GM21423 (cell line): ENCODE measurements at regions not wholly inside any gene's neighbourhood (a gene's known extent, or its start where the extent isn't known, plus 50 kb on each side); places are given as distances from the start of the nearest gene placed in this dataset.
A peak's percentile ranks its signal among the peaks of the same experiment; 100 is the strongest.

Experiments
- ATAC-seq: cut with Tn5 transposase; IDR thresholded peaks from one replicate; pipeline ENCODE4 v1.9.1; 2021; ENCODE audit warnings: mild to moderate bottlenecking, moderate library complexity; ENCODE audit not compliant: unreplicated experiment

DNA sequence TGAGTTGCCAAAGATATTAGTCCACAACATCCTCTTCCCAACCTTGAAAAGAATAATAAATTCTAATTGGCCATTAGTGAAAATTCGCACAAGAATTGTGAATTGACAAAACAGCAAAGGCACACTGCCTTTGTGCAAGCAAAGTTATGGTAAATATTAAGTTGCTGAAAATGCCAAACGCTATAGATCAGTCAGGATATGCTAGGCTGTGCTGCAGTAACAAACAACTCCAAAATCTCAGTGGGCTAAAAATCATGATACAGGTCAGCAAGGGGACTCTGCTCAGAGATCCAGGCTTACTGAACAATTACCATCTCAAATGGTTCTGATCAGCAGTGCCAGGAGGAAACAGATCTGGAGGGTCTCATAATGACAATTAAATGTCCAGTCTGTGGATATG is 238.0 kb upstream of the IGF1R start:
- no peak for ATAC-seq

DNA sequence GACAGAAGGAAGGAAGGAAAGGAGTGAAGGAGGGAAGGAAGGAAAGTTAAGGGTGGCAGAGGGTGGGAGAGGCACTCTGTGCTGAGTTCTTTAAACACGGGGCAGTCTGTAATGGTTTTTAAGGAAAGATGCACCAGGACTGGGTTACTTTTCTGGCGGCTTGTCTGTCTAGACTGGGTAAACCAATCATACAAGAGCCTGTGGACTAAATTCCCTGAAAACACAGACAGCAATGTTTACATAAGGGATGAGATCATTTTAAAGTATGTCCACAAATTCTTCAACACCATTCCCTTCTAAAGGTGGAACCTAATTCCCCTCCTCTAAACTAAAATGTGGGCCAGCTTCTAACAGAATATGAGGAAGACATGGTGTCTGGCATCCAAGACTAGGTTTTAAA is 235.5 kb upstream of the IGF1R start:
- no peak for ATAC-seq

DNA sequence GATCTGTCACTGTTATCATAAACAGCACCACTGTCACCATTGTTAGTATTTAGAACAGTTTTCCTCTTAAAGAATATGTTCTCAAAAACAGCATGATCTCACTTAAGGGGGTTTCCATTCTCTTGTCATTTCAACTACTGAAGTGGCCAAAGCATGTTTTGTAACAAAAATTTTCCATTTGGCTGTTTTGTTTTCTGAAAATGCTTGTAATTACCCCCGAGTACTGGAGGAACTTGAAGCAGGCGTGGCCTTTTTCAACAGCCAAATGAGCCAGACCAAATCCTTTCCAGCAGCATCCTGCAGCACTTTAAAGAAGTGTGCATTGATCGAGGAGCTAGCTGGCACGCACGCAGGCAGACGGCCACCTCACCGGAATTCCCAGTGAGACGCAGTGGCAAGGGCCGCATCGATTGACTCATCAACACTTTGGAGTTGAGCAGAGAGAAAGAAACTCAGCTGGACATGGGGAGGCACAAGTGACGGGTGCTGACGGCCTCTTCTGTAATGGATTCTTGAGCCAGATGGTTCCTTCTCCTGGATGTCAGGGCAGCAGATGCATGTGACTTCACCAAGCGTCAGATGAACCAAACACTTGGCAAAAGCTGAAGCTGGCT is 234.3 kb upstream of the IGF1R start:
- ATAC-seq, result no peak

DNA sequence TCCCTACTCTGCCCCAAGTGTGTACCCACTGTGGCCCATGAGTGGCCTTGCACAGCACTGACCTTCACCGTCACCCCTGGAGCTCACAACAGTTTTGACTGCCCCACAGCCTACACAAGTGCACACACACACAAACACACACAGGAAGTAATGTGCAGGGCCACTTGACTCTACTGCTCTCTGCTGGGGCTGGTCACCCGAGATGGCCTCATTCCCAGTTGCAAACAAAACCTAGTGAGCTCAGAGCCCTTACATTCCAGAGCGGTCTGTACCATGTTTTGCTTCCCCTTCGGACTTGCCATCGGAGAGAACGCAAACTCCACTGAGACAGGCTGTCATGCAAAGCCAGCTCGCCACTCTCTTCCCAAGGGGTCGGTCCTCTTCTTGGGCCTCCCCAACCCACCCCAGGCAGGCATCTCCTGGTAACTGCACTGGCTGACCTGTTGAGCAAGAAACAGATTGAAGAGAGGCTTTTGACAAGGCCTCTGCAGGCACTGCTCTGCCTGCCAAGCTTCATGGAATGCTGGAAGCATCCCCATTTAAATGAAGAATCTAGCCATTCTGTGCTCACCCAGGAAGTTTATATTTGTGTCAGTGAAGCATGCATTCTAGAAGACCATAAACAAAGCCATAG is 232.0 kb upstream of the IGF1R start:
- no peak for ATAC-seq

DNA sequence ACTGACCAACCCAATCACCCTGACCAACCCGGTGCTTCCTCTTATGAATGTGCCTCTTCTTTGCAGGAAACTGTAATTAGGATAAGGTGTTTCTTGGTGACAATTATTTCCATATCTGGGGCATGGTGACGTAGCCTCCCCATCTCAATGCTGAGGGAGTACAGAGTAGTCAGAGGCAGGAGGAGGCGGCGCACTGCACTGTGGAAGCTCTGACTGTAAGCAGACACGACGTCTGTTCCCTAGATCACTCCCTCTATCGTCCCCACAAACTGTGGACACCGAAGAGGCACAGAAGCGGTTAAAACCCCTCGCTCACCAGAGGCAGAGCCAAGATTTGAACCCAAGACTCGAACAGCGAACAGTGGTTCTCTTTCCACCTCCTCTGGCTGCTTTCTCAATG is 231.0 kb upstream of the IGF1R start:
- ATAC-seq, result no peak

DNA sequence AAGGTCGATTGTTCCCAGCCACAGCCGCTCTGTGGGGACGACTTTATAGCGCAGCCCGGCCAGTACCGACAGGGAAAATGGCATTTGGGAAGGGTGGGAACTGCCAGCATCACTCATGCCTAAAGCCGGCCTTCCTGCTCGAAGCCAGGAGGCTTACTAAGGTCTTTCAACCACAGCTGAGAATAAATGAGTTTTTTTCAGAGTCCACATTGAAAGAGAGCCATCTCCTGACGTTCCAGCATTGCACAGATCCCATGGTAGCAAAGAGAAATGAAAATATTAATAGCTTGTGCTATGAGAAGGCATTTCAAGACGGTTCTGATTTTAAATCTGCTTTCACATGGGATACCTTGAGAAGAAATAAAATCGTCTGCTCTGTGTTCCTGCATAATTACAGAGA is 230.2 kb upstream of the IGF1R start:
- ATAC-seq, result no peak

DNA sequence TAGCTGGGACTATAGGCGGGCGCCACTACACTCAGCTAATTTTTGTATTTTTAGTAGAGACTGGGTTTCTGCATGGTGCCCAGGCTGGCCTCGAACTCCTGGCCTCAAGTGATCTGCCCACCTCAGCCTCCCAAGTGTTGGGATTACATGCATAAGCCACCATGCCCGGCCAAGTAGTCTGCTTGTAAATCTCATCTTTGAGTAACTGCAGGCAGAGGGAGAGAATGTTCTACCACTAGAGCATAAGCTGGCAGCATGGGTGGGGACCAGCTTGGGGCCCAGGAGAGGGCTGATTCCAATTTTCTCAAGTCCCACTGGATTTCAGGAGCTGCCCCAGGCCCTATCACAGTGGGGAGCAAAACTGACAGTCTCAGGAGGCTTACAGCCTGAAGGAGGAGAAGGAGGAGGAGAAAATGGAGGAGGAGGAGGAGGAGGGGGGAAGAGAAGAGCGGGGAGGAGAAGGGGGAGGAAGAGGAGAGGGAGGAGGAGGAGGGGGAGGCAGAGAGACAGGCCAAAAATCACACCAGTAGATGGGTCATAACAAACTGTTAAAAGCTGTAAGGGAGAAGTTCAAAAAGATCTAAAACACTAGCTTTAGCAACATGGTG is 229.1 kb upstream of the IGF1R start:
- ATAC-seq, result no peak

DNA sequence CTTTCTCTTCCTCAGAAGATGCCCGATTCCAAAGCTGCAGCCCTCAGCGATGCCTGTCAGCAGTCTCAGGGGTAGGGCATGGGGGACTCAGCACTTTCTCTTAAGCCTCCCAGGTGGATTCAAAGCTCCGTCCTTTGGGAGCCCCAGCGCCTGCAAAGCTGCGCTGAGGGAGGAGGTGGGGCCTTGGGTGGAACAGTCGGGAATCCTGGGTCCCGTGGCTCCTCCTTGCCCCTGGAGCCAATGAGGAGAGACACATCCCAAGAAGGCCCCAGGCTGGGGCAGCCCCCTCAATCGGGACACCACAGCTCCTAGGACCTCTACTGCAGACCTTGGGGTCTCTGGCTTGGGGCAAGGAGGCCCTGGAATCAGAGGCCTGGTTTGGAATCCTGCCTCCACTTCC is 227.5 kb upstream of the IGF1R start:
- ATAC-seq, result no peak

DNA sequence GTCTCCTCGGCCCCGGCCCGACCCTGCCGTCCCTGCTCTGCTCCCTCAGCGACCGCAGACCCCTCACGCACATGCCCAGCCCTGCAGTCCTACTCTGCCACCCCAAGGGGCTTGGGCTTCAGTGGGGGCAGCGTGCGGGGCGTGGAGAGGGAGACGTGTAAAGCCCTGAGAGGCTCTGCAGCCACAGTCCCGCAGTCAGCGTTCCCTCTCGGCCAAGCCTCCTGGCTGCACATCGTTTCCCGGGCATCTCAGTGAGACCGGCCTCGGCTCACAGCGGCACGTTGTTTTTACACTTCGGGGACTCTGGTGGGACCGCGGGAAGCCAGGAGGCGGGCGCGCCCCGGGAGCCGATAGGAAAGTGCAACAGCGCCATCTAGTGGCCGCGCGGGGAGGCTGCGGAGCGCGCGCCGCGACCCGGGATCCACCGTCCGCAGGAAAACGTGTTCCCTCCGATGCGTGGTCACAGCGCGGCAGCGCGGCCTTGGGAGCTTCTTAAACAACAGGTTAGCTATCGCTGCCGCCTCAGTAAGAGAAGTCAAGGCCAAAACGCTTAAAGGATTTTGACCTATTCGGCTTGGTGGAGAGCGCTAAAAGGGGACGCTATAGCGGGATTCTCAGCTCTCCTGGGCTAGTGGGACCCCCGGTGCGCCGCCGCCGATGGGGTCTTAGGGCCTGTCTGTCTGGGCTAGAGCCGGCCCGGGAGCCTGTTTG is 226.8 kb upstream of the IGF1R start:
- ATAC-seq, result peak; percentile 83

DNA sequence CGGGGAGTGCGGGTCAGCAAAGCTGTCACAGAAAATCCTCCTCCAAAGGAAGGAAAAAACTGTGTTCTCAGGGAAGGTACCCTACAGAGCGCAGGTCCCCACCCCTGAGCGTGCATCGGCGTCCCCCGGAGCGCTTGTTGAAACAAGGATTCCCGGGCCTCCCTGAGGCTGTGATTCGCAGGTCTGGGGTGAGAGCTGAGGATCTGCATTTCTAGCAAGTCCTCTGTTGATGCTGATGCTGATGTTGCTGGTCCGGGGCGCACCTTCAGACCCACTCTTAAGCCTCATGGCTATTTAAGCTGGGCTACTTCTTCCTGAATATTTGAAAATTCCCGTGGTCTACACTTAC is 226.2 kb upstream of the IGF1R start:
- ATAC-seq, result no peak

DNA sequence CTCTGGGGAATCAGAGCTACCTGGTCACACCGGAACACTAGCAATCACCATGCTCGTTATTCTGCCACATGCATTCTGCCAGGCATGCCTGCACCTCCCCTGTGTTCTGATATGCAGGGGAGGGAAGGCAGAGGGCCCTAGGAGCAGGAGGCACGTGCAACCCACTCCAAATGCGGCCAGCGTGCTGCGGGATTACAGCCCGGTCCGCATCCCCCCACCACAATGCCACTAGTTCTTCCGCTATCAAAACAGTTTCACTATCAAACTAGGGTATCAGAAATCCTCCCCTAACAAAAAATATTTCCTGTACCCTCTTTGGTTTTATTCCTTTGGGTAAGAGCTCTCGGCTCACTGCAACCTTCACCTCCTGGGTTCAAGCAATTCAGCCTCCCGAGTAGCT is 223.2 kb upstream of the IGF1R start:
- ATAC-seq, result no peak

DNA sequence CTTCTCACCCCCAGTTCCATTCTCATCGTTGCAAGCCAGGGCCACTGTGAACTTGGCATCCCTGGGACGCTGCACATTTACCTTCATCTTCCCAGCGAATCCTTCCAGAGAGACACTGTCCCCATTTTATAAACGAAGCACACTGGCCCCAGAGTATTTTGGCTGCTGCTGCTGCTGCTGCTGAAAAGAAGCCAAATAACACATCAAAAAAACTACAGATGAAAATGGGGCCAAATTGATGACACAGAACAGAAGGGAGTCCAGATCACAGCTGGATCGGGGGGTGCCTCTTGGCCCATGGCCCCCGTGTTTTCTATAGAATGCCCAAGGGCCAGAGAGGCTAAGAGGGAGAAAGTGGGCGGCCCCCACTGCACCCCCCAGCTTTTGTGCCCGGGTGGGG is 221.0 kb upstream of the IGF1R start:
- no peak for ATAC-seq

DNA sequence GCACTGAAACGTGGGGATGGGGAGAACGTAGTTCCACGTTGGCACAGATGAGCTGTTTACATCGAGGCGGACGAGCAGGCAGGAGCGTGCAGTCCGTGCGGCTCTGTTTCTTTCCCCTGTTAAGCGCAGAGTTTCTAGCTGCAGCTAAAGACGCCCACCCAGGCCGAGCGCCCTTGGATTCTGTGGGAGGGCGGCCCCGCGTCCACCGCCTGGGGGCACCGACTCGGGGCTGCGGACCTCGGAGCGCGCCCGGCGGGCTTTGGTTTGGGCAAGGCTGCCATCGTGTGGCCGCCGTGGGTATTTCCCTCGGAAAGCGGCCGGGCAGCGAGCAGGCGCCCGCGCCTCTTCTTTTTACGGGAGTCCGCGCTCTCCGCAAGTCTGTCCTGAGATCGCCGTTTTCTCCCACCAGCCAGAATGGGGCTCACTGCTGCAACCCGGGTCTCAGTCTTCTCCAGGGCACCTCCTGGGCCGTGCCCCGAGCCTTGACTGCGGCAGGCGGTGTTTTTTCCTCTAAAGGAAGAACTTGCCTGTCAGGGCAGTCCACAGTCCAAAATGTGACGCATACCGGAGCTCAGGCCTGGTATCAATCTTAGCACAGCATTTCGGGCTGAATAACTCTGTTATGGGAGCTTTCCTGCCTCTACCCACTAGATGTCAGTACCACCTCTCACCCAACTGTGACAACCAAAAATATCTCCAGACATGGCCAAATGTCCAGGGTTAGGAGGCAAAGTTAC is 219.9 kb upstream of the IGF1R start:
- ATAC-seq, result peak; percentile 96

DNA sequence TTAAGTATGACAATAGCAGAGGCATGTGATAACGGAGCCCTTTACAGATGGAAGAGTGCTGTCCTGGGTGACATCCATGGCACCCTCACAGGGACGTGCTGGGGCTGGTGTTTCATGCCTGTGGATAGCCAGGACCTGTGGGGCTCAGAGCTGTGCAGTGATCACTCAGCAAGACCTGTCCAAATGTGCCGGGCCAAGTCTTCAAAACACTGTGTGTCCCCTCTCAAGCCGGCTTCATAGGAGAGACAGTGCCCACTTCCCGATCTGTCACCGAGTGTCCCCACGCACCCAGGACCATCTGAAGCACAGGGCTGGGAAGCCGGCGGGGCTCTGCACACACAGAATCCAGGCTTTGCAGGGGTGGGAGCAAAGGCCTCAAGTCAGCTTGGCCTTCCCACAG is 217.2 kb upstream of the IGF1R start:
- ATAC-seq, result no peak

DNA sequence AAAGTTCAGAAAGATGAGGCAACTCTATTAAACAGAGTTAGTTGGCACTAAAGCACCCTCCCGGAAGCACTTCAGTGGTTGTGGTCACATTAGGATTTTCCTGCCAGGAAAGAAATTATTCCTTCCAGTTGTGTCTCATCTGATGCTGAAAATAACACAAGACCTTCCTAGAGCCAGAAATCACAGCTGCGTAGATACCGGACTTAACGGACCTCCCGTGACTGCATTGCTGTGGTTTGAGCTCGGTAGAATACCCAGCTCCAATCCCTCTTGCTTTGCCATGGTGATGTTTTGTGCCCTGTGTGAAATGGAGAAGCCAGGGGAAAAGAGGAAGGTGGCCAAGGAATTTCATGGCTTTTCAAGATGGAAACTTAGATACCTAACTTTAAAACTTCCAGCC is 215.0 kb upstream of the IGF1R start:
- no peak for ATAC-seq

DNA sequence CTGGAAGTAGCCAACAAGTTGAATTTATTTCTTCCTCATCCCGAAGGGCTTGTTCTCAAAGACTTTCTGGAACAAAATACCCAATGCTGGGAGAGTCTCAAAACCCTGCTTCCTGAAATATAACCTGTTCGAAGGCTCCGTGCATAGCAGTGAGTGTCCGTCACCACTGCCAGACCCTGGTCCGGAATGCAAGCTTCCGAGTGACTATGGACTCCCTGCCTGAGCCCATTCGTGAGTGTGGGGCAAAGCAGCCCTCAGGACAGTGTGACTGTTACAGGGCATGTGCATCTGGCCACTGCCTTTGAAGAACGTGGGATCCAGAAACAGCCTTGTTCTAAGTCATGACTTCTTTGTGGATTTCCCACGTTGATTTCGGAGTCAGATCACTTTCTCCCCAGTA is 214.5 kb upstream of the IGF1R start:
- no peak for ATAC-seq

DNA sequence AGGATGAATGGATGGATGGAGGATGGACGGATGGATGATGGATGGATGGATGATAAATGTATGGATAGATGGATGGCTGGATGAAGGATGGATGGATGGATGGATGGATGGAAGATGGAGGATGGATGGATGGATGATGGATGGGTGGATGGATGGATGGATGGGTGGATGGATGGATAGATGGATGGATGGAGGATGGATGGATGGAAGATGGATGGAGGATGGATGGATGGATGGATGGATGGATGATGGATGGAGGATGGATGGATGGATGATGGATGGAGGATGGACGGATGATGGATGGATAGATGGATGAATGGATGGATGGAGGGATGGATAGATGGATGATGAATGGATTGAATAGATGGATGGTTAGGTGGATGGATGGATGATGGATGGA is 210.6 kb upstream of the IGF1R start:
- ATAC-seq, result no peak

DNA sequence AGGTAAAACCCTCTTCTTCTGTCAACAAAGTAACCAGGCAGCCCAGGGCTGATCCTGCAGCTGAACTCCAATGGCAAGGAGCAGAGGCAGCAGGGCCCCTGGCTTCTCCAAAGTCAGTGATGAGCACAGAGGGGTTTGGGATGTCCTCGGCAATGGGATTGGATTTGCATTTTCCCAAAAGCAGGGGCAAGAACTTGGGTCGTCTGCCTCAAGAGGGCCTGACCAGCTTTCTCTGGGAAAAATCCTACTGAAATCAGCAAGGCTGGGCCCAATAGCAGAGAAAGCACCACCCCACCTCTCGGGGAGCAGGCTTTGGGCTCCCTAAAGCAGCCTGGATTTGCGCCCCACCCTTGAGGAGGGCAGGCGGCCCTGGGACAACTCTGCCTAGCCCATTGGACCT is 210.0 kb upstream of the IGF1R start:
- ATAC-seq, result no peak

DNA sequence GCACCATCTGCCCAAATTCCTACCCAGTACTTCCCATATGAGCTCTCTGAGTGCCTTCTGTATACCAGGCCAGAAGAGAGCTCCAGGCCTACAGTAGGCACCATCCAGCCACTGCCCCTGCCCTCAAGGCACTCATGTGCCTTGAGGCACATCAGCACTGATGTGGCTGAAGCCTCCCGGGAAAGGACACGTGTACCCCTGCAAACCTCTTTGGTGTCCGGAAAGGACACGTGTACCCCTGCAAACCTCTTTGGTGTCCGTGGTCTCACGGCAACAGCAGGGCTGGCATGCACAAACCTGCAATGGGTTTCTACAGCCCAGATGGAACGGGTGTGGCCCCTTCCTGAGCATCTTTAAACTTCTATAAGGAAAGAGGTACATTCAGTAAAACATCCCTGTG is 209.4 kb upstream of the IGF1R start:
- no peak for ATAC-seq

DNA sequence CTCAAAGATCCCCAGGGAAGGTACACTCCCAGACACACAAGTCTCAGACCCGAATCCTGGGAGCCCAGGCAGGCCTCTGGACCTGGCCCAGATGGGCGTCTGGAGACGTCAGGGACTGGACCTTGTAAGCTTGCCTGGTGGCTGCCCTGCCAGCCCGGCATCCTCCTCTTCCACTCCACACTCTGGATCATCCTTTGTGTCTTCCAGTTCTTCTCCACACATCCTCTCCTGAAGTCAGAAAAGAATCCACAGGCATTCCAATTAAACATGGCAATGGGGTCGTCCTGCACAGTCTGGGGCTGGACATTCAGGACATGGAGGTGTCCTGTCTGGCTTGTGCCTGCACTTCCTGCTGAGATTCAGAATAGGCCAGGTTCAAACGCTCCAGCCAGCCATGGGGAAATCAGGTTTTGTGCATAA is 208.8 kb upstream of the IGF1R start:
- ATAC-seq, result no peak

DNA sequence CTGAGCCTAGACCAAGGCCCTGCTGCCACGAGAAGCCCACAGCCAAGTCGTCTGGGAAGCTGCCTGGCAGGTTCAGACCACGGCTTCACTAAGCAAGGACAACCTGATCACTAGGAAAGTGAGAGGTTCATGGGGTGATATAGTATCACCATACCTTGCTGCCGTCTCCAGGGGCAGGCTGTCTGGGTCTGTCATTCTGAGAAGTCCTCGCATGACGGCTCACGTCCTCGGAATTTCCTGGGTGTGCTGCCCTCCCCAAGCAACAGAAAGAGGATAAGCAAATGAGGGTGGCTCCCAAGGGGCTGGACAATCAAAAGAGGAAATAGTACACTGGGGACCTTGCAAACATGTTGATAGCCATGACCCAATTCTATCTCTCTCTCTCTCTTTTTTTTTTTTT is 207.4 kb upstream of the IGF1R start:
- ATAC-seq, result peak; percentile 51

DNA sequence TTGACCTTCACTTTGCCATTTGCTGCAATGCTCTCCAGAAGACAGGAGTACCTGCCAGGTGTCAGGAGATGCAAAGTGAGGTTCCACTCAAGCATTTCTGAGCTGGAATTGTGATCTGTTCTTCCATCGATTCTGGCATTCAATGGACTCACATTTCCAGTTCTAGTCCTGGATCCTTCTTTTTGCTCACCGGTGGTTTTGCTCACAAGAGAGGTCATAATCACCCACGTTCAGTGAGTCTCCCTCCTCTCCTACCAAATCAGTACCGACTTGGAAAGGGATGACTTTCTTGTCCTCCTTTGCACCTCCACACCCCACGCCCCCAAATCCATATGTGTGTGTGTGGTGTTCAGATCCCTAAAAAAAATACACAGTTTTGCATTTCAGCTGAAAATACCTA is 206.7 kb upstream of the IGF1R start:
- ATAC-seq, result no peak
